ENCODE measurements at regions not wholly inside any gene's neighbourhood (a gene's known extent, or its start where the extent isn't known, plus 50 kb on each side); places are given as distances from the start of the nearest gene placed in this dataset.

DNA sequence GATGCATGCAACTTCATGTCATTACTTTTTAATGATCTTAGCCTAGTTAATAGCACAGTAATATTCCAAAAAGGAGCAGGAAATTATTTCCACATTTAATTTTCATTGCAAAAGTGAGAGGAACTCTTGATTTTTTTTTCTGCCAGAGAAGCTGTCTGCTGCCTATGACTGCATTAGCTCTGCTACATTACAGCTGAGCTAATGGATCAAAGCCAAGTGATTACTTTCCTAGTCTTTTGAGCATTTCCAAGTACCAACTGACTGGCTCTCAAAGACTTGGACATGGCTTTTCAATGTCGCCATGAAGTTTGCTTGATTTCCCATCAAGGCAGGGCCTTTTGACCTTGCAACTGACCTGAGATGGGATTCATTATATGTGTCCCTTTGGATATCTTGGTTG, 356.6 kb upstream of the XYLT1 start:
- TF ChIP-seq, protein P1, sequence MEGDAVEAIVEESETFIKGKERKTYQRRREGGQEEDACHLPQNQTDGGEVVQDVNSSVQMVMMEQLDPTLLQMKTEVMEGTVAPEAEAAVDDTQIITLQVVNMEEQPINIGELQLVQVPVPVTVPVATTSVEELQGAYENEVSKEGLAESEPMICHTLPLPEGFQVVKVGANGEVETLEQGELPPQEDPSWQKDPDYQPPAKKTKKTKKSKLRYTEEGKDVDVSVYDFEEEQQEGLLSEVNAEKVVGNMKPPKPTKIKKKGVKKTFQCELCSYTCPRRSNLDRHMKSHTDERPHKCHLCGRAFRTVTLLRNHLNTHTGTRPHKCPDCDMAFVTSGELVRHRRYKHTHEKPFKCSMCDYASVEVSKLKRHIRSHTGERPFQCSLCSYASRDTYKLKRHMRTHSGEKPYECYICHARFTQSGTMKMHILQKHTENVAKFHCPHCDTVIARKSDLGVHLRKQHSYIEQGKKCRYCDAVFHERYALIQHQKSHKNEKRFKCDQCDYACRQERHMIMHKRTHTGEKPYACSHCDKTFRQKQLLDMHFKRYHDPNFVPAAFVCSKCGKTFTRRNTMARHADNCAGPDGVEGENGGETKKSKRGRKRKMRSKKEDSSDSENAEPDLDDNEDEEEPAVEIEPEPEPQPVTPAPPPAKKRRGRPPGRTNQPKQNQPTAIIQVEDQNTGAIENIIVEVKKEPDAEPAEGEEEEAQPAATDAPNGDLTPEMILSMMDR (IDR thresholded peaks at IDR 0.05): no peak
- TF ChIP-seq POLR2AphosphoS5 (IDR thresholded peaks at IDR 0.05): no peak
- TF ChIP-seq POLR2A (IDR thresholded peaks at IDR 0.05; ENCODE audit: low read depth): no peak
